ENCODE measurements at regions not wholly inside any gene's neighbourhood (a gene's known extent, or its start where the extent isn't known, plus 50 kb on each side); places are given as distances from the start of the nearest gene placed in this dataset.

- Histone ChIP-seq H3K79me2 (ENCODE audit: control insufficient read depth, insufficient read depth, low read length) (no peaks in the 10 kb centered on the region), H3K4me2 (ENCODE audit: insufficient read depth, low read length) (no peak overlapping the region), H3K4me1 (ENCODE audit: control insufficient read depth, extremely low read depth, insufficient read depth, low read length) (no peaks in the 10 kb centered on the region), H3K4me3 (replicated peaks in 1 of 3; ENCODE audit: insufficient read depth in 1 of 3, low read depth in 1 of 3, low read length in 3 of 3) (no peak overlapping the region), H3K27me3 (ENCODE audit: control insufficient read depth in 2 of 2, insufficient read depth in 2 of 2, low read length in 2 of 2) (no peaks in the 10 kb centered on the region), H4K20me1 (replicated peaks; ENCODE audit: control insufficient read depth, extremely low read depth, insufficient read depth, low read length) (no peaks in the 10 kb centered on the region), H3K36me3 (ENCODE audit: control insufficient read depth in 2 of 2, extremely low read depth in 1 of 2, insufficient read depth in 2 of 2, low read length in 2 of 2) (no peaks in the 10 kb centered on the region), H3K9ac (replicated peaks; ENCODE audit: extremely low read depth, insufficient read depth, low read length) (no peak overlapping the region), H3K27ac (ENCODE audit: insufficient read depth, low read depth, low read length) (no peak overlapping the region), H3K9me1 (replicated peaks; ENCODE audit: control insufficient read depth, extremely low read depth, insufficient read depth, low read length) (no peaks in the 10 kb centered on the region), H3K9me3 (replicated peaks; ENCODE audit: control insufficient read depth, insufficient read depth, low read length) (no peaks in the 10 kb centered on the region), H2AFZ (ENCODE audit: low read depth, low read length) (no peak overlapping the region)
- dilution Hi-C loops (cut with MboI; ENCODE audit: extremely low pct_ligation_motif_present, low sequenced_read_pairs): no loop called here
- TF ChIP-seq POLR2AphosphoS5 (IDR thresholded peaks at IDR 0.05; ENCODE audit: insufficient read depth, low read depth, low read length) (no peak), EZH2 (IDR thresholded peaks at IDR 0.05; ENCODE audit: borderline replicate concordance, low read depth, low read length, severe bottlenecking) (no peak), JUN (IDR thresholded peaks at IDR 0.05; ENCODE audit: borderline replicate concordance, insufficient read depth, insufficient read length, low read depth) (no peak), FOS (IDR thresholded peaks at IDR 0.05; ENCODE audit: borderline replicate concordance, insufficient read depth, low read length) (no peak), POLR2A (IDR thresholded peaks at IDR 0.05; ENCODE audit: low read depth, low read length) (no peak), MYC (IDR thresholded peaks at IDR 0.05; ENCODE audit: low read depth, low read length) (no peak), GATA2 (IDR thresholded peaks at IDR 0.05; ENCODE audit: insufficient read depth, insufficient read length, low read depth, low read length) (no peak)
- TF ChIP-seq, protein P1, sequence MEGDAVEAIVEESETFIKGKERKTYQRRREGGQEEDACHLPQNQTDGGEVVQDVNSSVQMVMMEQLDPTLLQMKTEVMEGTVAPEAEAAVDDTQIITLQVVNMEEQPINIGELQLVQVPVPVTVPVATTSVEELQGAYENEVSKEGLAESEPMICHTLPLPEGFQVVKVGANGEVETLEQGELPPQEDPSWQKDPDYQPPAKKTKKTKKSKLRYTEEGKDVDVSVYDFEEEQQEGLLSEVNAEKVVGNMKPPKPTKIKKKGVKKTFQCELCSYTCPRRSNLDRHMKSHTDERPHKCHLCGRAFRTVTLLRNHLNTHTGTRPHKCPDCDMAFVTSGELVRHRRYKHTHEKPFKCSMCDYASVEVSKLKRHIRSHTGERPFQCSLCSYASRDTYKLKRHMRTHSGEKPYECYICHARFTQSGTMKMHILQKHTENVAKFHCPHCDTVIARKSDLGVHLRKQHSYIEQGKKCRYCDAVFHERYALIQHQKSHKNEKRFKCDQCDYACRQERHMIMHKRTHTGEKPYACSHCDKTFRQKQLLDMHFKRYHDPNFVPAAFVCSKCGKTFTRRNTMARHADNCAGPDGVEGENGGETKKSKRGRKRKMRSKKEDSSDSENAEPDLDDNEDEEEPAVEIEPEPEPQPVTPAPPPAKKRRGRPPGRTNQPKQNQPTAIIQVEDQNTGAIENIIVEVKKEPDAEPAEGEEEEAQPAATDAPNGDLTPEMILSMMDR (IDR thresholded peaks at IDR 0.05; ENCODE audit: extremely low read depth in 1 of 2, insufficient read depth in 1 of 2, low read depth in 1 of 2, low read length in 2 of 2): no peak
- TF ChIP-seq, protein P2, sequence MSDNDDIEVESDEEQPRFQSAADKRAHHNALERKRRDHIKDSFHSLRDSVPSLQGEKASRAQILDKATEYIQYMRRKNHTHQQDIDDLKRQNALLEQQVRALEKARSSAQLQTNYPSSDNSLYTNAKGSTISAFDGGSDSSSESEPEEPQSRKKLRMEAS (IDR thresholded peaks at IDR 0.05; ENCODE audit: insufficient read depth, insufficient read length): no peak
- no peak for FAIRE-seq
- no peak for DNase-seq (ENCODE audit: low read depth, low spot score)
- intact Hi-C loops (cut with micrococcal nuclease): no loop called here
- CTCF ChIA-PET: no interaction called here
- POLR2A ChIA-PET: no interaction called here
- no TSS peak for BruUV-seq (replicated peaks)
Measured at GRCh38 chr13:78065141-78065540, 146.5 kb upstream of the EDNRB start.
